ENCODE measurements at regions not wholly inside any gene's neighbourhood (a gene's known extent, or its start where the extent isn't known, plus 50 kb on each side); places are given as distances from the start of the nearest gene placed in this dataset.

- Histone ChIP-seq H3K4me3 (ENCODE audit: low read length) (no peak overlapping the region), H3K27ac (ENCODE audit: low read depth, low read length) (no peak overlapping the region), H3K9ac (ENCODE audit: low read length) (no peak overlapping the region), H3K4me1 (ENCODE audit: control insufficient read depth, insufficient read depth, low read length) (peaks cover 14% of the 10 kb centered on the region), H3K27me3 (ENCODE audit: control insufficient read depth, insufficient read depth, low read length) (no peaks in the 10 kb centered on the region), H3K36me3 (ENCODE audit: control insufficient read depth, insufficient read depth, low read length) (no peaks in the 10 kb centered on the region)
Measured at GRCh38 chr11:70869054-70869453, 383.3 kb downstream of the SHANK2 start.

DNA sequence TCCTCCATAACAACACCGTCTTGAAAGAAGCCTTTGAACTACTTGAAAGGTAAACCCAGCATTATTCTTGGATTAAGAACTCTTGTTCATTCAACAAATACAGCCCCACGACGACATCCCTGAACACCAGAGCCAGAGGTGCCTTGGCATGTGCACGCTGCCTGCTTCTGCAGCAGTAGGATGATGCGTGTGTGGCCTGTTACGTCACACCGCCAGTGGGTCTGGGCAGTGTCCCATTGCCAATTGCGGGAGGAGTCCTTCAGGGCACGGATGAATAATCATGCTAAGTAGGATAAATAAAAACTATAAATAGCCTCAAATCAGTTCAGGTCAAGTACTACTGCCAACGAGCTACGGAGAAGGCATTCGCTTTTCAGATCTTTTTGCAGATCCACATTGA, 380.5 kb downstream of the SHANK2 start:
- no peaks in the 10 kb centered on the region for H3K36me3 ChIP-seq (ENCODE audit: control insufficient read depth, insufficient read depth, low read length)
- peaks cover 14% of the 10 kb centered on the region for H3K4me1 ChIP-seq (ENCODE audit: control insufficient read depth, insufficient read depth, low read length)
- no peak overlapping the region for H3K4me3 ChIP-seq (ENCODE audit: low read length)
- H3K9ac ChIP-seq (ENCODE audit: low read length): no peak overlapping the region
- H3K27ac ChIP-seq (ENCODE audit: low read depth, low read length): no peak overlapping the region
- no peaks in the 10 kb centered on the region for H3K27me3 ChIP-seq (ENCODE audit: control insufficient read depth, insufficient read depth, low read length)

- H3K36me3 ChIP-seq (ENCODE audit: control insufficient read depth, insufficient read depth, low read length): no peaks in the 10 kb centered on the region
- no peaks in the 10 kb centered on the region for H3K27me3 ChIP-seq (ENCODE audit: control insufficient read depth, insufficient read depth, low read length)
- no peak overlapping the region for H3K4me3 ChIP-seq (ENCODE audit: low read length)
- H3K9ac ChIP-seq (ENCODE audit: low read length): no peak overlapping the region
- peaks cover 14% of the 10 kb centered on the region for H3K4me1 ChIP-seq (ENCODE audit: control insufficient read depth, insufficient read depth, low read length)
- no peak overlapping the region for H3K27ac ChIP-seq (ENCODE audit: low read depth, low read length)
Measured at GRCh38 chr11:70872299-70872698, 380.1 kb downstream of the SHANK2 start.

DNA sequence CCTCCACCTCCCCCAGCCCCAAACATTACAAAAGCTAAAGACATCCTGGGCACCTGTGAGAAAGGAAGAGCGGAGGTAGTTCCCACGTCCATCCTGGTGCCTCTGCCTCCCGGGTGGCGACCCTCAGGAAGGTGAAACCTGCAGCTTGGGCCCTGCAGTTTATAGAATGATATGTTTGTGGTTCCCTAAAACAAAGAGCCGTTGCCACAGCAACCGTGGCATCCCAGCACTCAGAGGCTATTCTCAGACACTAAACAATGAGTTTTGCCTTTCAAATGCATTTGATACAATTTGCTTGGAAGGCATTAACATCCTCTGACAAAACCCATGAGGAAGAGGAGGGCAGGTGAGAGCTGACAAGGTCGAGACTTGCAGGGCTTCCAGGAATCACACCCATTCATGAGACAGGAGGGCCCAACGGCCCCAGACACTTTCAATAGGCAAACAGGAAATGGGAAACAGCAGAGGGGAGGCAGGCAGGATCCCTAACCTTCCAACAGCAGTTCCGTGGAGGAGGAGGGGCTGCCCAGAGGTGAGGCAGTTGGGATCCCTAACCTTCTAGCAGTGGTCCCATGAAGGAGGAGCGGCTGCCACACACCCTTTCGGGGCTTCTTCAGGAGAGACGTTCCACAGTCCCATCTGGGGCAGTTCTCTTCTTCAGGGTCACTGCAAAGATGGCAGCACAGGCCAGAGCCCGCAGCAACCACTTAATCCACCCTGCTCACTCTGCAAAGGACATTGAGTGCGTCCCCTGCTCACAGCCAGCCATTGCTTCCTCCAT, 379.2 kb downstream of the SHANK2 start:
- Histone ChIP-seq H3K36me3 (ENCODE audit: control insufficient read depth, insufficient read depth, low read length) (no peaks in the 10 kb centered on the region), H3K27me3 (ENCODE audit: control insufficient read depth, insufficient read depth, low read length) (no peaks in the 10 kb centered on the region), H3K27ac (ENCODE audit: low read depth, low read length) (no peak overlapping the region), H3K4me1 (ENCODE audit: control insufficient read depth, insufficient read depth, low read length) (peaks cover 14% of the 10 kb centered on the region), H3K4me3 (ENCODE audit: low read length) (no peak overlapping the region), H3K9ac (ENCODE audit: low read length) (no peak overlapping the region)

DNA sequence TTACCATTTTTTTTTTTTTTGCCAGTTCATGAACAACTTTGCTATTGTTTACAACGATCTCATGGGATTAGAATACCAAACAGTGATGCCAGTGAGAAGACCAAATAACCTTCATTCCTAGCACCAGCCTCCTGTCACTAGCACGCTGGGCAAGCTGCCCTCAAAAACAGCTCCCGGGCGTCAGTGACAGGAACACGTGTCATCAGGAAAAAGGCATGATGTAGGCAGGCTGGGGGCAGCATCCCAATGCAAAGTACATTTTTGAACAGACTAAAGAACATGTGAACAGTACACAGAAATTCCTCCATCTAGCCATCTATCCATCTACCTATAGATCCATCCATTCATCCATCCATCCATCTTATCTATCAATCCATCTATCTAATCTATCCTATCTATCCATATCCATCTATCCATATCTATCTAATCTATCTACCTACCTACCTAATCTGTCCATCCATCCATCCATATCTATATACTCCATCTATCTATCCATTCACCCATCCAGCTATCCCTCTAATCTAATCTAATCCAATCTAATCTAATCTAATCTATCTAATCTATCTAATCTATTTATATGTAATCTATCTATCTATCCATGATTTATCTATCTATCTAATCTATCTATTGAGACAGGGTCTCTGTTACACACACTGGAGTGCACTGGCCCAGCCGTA, 378.5 kb downstream of the SHANK2 start:
- H3K27ac ChIP-seq (ENCODE audit: low read depth, low read length): no peak overlapping the region

DNA sequence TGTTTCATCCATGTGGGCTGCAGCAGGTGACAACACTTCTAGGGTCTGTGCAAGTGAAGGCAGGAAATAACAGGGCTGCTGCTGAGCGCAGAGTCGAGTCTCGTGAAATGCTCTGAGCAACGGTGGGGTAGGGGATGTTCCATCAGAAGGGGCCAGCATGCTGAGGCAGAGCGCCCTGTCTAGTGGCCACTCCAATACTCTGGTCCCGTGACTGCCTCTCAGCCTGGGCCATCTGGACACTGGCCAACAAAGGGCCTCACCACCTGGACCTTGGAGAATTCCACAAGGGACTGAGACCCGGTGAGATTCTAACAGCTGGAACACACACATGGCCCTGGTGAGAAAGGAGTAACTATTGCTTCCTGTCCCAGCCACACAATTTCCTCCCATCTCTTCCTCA, 375.7 kb downstream of the SHANK2 start:
- peaks cover 9% of the 10 kb centered on the region for H3K4me1 ChIP-seq (ENCODE audit: control insufficient read depth, insufficient read depth, low read length)
- H3K27ac ChIP-seq (ENCODE audit: low read depth, low read length): no peak overlapping the region
- no peaks in the 10 kb centered on the region for H3K36me3 ChIP-seq (ENCODE audit: control insufficient read depth, insufficient read depth, low read length)
- no peak overlapping the region for H3K9ac ChIP-seq (ENCODE audit: low read length)
- no peak overlapping the region for H3K4me3 ChIP-seq (ENCODE audit: low read length)
- H3K27me3 ChIP-seq (ENCODE audit: control insufficient read depth, insufficient read depth, low read length): no peaks in the 10 kb centered on the region

More for the DNA sequence above, 378.5 kb downstream of the SHANK2 start:
- H3K27me3 ChIP-seq (ENCODE audit: control insufficient read depth, insufficient read depth, low read length): no peaks in the 10 kb centered on the region
- no peak overlapping the region for H3K4me3 ChIP-seq (ENCODE audit: low read length)
- H3K9ac ChIP-seq (ENCODE audit: low read length): no peak overlapping the region
- H3K4me1 ChIP-seq (ENCODE audit: control insufficient read depth, insufficient read depth, low read length): peaks cover 14% of the 10 kb centered on the region
- no peaks in the 10 kb centered on the region for H3K36me3 ChIP-seq (ENCODE audit: control insufficient read depth, insufficient read depth, low read length)

DNA sequence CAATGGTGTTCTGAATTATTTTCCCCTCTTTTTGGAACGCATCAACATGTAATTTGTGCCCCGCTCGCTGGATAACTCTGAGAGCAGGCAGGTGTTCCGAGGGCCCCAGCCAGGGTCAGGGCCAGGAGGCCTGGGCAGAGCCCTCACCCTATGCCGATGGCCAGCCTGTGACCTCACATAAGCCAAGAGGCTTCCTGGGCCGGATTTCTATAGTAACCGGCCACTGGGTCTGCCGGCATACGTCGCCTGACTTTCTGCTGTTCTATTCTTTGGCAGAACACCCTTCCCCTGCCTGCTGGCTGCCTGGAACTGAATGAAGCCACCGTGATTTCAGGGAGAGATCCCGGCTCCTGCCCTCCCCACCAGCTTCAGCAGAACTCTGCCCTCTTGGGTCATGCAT, 375.2 kb downstream of the SHANK2 start:
- H3K27ac ChIP-seq (ENCODE audit: low read depth, low read length): no peak overlapping the region
- no peaks in the 10 kb centered on the region for H3K27me3 ChIP-seq (ENCODE audit: control insufficient read depth, insufficient read depth, low read length)
- no peak overlapping the region for H3K4me3 ChIP-seq (ENCODE audit: low read length)
- no peak overlapping the region for H3K9ac ChIP-seq (ENCODE audit: low read length)
- peaks cover 4% of the 10 kb centered on the region for H3K4me1 ChIP-seq (ENCODE audit: control insufficient read depth, insufficient read depth, low read length)
- no peaks in the 10 kb centered on the region for H3K36me3 ChIP-seq (ENCODE audit: control insufficient read depth, insufficient read depth, low read length)

GRCh38 chr11:70878366-70878765, 374.0 kb downstream of the SHANK2 start:
- H3K27me3 ChIP-seq (ENCODE audit: control insufficient read depth, insufficient read depth, low read length): no peaks in the 10 kb centered on the region
- H3K9ac ChIP-seq (ENCODE audit: low read length): no peak overlapping the region
- H3K36me3 ChIP-seq (ENCODE audit: control insufficient read depth, insufficient read depth, low read length): no peaks in the 10 kb centered on the region
- H3K27ac ChIP-seq (ENCODE audit: low read depth, low read length): no peak overlapping the region
- no peak overlapping the region for H3K4me3 ChIP-seq (ENCODE audit: low read length)
- no peaks in the 10 kb centered on the region for H3K4me1 ChIP-seq (ENCODE audit: control insufficient read depth, insufficient read depth, low read length)

DNA sequence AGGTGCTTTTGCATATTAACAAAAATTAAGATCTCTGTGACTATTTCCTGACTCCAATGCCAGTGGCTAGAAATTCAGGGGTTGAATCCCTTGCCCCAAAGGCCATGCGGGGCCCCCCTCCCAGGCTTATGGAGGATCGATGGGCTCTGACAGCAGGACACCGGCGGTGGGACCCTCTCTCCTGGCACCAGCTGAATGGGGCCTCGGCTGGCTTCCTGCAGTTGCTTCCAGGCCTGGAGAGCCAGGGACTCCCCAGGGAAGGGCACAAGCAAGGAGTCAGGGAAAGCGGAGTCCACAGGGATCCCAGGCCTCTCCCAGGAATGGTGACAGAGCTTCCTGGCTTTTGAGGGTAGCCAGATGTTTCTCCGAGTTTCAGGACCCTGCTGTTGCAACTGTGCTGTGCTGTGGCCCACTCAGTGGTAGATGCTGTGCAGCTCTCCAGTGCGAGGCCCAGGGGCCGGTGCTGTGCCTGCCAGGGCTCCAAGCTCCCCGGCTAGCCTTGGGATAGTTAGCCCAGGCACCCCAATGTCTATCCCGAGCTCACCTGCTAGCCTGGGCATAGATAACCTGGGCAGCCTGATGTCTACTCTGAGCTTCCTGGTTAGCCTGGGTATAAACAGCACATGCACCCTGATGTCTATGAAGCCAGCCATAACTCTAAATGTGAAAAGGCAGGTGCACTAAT, 372.6 kb downstream of the SHANK2 start:
- Histone ChIP-seq H3K9ac (ENCODE audit: low read length) (no peak overlapping the region), H3K36me3 (ENCODE audit: control insufficient read depth, insufficient read depth, low read length) (no peaks in the 10 kb centered on the region), H3K27me3 (ENCODE audit: control insufficient read depth, insufficient read depth, low read length) (no peaks in the 10 kb centered on the region), H3K27ac (ENCODE audit: low read depth, low read length) (no peak overlapping the region), H3K4me1 (ENCODE audit: control insufficient read depth, insufficient read depth, low read length) (no peaks in the 10 kb centered on the region), H3K4me3 (ENCODE audit: low read length) (no peak overlapping the region)

DNA sequence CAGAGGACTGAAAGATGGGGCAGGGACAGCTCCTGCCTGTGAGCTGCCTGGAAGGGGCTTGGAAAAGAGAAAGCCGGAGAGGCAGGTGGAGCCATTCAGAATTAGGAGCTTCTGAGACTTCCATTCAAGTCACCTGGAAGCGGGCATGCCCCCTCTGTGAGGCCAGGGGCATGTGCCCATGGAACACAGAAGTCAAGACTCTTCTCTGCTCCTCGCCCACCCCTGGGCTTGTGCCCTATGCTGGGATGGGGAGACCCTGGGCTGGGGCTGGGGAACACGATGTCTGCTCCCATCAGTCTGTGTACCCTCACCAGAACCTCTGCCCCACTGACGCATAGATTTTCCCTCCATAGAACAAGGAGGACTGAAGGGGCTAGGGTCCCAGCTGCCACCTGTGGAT, 372.0 kb downstream of the SHANK2 start:
- no peak overlapping the region for H3K9ac ChIP-seq (ENCODE audit: low read length)
- H3K4me1 ChIP-seq (ENCODE audit: control insufficient read depth, insufficient read depth, low read length): no peaks in the 10 kb centered on the region
- no peaks in the 10 kb centered on the region for H3K27me3 ChIP-seq (ENCODE audit: control insufficient read depth, insufficient read depth, low read length)
- no peaks in the 10 kb centered on the region for H3K36me3 ChIP-seq (ENCODE audit: control insufficient read depth, insufficient read depth, low read length)
- no peak overlapping the region for H3K4me3 ChIP-seq (ENCODE audit: low read length)
- no peak overlapping the region for H3K27ac ChIP-seq (ENCODE audit: low read depth, low read length)

GRCh38 chr11:70881948-70882715, 370.2 kb downstream of the SHANK2 start:
- no peak overlapping the region for H3K4me3 ChIP-seq (ENCODE audit: low read length)
- H3K36me3 ChIP-seq (ENCODE audit: control insufficient read depth, insufficient read depth, low read length): no peaks in the 10 kb centered on the region
- H3K4me1 ChIP-seq (ENCODE audit: control insufficient read depth, insufficient read depth, low read length): no peaks in the 10 kb centered on the region
- no peak overlapping the region for H3K9ac ChIP-seq (ENCODE audit: low read length)
- no peak overlapping the region for H3K27ac ChIP-seq (ENCODE audit: low read depth, low read length)
- no peaks in the 10 kb centered on the region for H3K27me3 ChIP-seq (ENCODE audit: control insufficient read depth, insufficient read depth, low read length)

DNA sequence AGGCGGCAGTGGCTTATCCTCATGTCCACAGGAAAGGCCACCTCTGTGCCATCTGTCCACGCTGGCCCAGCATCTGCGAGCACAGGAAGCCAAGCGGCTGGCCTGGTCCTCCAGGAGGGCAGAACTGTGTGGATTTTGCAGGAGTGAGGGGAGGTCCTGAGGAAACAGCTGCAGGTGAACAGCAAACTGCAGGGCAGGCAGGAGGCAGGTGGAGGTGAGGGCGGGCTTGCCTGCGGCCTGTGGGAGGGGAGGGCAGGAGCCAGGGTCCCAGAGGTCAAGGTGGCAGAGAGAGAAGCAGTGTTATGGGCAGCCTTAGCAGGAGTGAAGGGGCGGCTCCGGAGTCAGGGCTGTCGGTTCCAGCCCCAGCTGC, 369.7 kb downstream of the SHANK2 start:
- H3K27me3 ChIP-seq (ENCODE audit: control insufficient read depth, insufficient read depth, low read length): no peaks in the 10 kb centered on the region
- no peaks in the 10 kb centered on the region for H3K36me3 ChIP-seq (ENCODE audit: control insufficient read depth, insufficient read depth, low read length)
- no peak overlapping the region for H3K4me3 ChIP-seq (ENCODE audit: low read length)
- no peak overlapping the region for H3K9ac ChIP-seq (ENCODE audit: low read length)
- no peak overlapping the region for H3K27ac ChIP-seq (ENCODE audit: low read depth, low read length)
- no peaks in the 10 kb centered on the region for H3K4me1 ChIP-seq (ENCODE audit: control insufficient read depth, insufficient read depth, low read length)

All from rectal smooth muscle tissue (tissue), 1 donor.